HG02852 (cell line): ENCODE measurements at regions not wholly inside any gene's neighbourhood (a gene's known extent, or its start where the extent isn't known, plus 50 kb on each side); places are given as distances from the start of the nearest gene placed in this dataset.
"Not testable (repeated sequence)": the region's sequence is repeated elsewhere in the genome, so short reads cannot be mapped to it uniquely, and the experiment has no call there.

Source experiments
- ATAC-seq: cut with Tn5 transposase; IDR thresholded peaks from one replicate; pipeline ENCODE4 v1.9.1; 2021; ENCODE audit warnings: mild to moderate bottlenecking, moderate library complexity; ENCODE audit not compliant: unreplicated experiment

DNA sequence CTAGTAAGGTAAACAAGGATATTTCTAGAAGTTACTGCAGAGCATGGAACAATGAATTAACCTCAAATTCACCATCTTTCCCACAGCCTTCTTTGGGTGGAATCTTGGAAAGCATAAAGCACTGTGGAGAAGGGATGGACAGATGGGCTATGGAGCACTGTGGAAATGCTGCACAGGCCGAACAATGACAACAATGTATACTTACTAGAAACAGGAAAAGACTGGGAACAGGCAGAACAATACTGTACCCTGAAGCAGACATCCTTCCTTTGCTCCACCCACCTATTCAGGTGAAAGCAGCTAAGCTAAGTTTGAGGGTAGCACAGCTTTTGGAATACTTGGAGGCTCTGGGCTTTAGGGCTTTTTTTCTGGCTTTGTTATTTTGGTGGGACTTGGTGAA lies 250.6 kb upstream of the KLF8 start:
- ATAC-seq = no peak

DNA sequence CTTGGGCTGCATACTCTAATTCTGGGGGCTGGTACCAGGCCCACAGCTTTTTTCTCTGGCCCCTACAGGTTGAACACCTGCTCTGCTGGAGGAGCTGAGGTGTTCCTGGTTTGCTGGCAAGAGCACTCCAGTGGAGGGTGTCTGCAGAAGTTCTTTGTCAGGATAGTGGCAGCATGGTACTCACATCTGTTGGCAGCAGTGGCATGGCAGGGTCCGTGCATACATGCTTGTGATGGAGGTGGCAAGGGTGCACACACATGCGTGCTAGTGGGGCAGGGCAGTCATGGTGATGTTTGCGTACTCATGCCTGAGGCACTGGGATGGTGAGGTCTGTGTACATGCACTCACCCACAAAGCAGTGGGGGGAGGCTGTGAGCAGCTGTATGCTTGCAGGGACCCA lies 235.5 kb upstream of the KLF8 start:
- ATAC-seq = no peak

DNA sequence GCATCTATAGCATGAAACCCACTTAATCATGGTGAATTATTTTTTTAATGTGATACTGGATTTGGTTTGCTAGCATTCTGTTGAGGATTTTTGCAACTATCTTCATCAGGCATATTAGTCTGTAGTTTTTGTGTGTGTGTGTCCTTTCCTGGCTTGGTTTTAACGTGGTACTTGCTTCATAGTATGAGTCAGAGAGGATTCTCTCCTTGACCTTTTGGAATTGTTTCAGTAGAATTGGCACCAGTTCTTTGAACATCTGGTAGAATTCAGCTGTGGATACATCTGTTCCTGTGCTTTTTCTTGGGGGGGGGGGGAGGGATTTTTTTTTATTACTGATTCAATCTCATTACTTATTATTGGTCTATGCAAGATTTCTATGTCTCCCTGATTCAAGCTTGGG lies 232.0 kb upstream of the KLF8 start:
- no peak for ATAC-seq

DNA sequence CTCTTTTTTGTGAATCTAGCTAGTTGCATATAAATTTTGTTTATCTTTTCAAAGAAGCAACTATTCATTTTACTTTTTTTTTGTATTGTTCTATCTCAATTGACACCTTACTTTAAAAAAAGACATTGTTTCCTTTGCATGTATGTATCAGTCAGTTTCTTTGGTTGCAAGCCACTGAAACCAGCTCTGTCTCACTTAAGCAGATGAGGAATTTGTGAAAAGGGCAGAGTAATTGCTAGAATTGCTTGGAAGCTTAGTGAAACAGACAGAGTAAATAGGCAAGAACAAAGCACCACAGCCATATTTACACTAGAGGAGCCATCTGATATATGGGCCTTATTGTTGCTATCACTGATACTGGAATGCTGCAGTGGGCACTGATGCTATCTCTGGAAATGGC lies 231.4 kb upstream of the KLF8 start:
- ATAC-seq = no peak

DNA sequence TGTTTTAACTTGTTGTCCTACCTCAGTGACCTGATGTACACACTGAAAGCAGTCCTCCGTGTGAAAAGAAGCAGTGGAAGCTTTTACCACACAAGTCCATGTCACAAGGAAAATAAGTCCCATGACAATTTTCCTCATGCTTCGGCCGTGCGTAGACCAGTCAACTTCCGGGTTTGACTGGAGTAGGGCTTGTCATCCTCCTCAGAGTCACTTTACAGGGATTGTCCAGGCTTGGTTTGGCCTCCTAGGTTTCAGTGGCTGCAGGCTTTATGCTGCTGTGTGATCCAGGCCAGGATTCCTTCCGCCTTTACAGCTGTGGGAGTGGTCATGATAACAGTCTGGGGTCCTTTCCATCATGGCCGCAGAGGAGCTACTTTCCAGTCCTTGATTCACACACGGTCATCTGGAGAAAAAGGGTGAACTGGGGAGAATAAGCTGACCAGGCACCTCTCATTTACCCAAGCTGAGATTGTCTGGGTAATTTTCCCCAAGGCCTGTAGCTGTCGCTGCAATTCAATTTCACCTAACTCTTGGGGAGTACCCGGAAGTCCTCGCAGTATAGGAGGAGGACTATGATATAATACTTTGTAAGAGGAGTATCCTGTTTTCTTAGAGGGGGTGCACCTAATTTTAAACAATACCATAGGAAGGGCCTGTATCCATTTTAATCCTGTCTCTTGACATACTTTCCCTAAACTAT lies 206.1 kb upstream of the KLF8 start:
- no peak for ATAC-seq

DNA sequence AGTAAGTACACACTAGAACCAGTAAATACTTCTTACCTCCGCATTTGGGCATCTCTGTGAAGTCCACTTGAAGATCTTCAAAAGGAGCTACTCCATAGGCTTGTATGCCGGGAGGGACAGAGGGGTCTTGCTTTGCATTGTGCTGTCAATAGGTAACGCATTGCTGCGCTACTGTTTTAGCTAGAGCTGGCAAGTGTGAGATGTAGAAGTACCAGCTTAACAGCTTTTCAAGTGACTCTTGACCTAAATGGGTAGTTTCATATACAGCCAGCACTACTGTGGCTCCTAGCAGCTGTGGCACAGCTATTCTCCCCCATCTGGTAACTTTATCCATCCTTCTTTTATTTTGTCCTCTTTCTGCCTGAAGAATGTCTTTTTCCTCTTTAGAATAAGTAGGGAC lies 205.3 kb upstream of the KLF8 start:
- ATAC-seq = no peak

DNA sequence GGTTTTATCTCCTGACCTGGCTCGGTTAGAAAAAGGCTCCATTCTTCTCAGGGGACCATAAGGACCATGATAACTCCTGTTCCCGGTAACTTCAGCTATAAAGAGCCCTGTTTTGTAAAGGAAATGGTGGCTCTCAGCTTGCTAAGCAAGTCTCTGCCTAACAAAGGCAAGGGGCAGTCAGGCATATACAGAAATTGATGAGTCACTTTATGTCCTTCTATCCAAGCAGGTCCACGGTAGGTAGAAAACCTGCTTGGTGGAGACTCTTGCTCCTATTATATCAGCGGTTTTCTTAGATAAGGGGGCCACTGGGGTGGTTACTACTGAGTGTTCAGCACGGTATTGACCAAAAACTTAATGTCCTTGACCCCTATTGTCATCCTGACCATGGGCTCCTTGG lies 203.0 kb upstream of the KLF8 start:
- ATAC-seq = no peak

DNA sequence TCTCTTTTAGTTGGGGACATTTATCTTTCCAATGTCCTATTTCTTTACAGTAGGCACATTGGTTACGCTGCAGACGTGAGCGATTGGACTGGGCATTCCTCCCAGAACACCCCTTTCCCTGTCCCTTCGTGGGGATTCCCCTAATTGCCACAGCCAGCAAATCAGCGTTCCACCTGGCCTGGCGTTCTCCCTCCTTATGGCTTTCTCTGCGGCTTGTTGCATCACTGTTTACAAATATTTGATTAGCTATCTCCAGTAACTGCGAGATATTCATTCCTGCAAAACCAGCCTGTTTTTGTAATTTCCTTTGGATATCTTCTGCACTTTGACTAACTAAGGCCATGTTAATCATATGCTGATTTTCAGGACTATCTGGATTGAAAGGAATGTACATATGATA lies 202.5 kb upstream of the KLF8 start:
- no peak for ATAC-seq

DNA sequence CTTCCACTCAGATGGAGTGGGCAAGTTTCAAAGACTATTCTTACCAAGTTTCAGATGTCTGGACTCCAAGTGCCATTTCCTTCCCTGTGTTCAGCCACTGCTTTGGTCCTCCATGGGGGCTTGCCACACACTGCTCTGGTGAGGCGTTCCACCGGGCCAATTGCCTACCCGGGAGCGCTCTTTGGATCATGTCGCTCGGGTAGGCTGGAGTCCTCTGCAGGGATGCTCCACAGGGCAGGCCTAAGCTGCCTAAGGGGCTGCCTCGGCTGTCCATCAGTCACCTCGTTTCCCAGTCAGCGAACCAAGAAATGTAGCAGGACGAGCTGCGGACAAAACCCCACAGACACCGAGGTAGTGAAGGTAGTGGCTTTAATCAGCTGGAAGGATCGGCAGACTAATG lies 200.7 kb upstream of the KLF8 start:
- ATAC-seq = no peak

DNA sequence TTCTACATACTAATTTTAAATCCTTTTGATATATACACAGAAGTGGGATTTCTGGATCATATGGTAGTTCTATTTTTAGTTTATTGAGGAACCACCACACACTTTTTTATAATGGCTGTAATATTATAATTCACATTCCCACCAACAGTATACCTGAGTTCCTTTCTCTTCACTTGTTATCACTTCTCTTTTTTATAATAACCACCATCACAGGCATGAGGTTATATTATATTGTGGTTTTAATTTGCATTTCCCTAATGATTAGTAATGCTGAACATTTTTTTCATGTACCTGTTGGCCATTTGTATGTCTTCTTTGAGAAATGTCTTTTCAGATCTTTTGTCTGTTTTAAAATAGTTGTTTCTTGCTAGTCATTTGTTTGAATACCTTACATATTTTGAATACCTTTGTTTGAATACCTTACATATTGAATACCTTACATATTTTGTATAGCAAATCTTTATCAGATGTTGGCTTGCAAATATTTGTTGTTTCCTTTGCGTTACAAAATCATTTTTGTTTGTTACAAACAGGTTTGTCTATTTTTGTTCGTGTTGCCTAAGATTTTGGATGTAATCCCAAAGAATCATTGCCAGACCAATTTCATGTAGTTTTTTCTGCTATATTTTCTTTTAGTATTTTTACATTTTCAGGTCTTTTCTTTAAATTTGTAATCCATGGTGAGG lies 198.5 kb upstream of the KLF8 start:
- ATAC-seq = no peak

DNA sequence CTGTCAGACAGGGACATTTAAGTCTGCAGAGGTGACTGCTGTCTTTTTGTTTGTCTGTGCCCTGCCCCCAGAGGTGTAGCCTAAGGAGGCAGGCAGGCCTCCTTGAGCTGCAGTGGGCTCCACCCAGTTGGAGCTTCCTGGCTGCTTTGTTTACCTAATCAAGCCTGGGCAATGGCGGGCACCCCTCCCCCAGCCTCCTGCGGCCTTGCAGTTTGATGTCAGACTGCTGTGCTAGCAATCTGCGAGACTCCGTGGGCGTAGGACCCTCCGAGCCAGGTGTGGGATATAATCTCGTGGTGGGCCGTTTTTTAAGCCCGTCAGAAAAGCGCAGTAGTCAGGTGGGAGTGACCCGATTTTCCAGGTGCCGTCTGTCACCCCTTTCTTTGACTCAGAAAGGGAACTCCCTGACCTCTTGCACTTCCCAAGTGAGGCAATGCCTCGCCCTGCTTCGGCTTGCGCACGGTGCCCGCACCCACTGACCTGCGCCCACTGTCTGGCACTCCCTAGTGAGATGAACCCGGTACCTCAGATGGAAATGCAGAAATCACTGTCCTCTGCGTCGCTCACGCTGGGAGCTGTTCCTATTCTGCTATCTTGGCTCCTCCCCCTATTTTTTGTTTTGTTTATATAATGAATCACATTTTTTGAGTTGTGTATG lies 179.4 kb upstream of the KLF8 start:
- not testable (repeated sequence) for ATAC-seq

DNA sequence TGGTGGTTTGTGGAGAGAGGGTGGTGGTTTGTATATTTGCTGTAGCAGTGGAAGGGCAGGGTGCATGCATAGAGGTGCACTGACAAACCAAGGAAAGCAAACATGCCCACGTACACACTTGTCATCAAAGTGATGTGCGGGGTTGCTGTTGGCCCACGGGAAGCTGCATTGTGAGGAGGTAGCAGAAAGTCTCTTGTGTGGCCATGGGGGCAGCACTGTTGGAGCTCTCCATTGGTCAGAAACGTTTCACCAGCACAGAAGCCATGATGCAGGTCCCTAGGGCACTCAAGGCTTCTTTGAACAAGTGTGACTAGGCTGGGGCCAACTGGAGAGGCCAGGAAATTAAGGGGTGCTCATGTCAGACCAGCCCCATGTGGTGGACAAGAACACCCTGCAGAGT lies 174.8 kb upstream of the KLF8 start:
- no peak for ATAC-seq

DNA sequence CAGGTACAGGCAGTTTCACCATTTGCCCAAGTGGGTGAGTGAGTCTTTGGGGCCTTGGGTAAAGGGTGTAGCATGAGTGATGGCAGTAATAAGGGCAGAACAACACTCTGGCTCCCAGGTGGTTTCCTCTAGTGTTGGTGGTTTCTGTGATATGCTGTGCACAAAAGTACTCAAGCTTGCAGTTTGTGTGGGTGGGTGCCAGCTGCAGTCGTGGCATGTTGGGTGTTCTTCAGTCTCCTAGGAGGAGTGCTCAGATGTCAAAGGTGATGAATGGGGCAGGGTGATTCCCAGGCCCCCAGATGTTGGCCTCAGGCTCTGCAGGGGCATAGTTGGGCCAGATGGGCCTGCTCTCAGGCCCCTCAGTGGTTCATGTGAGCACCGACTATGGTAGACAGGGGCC lies 166.1 kb upstream of the KLF8 start:
- peak; percentile 57 for ATAC-seq

DNA sequence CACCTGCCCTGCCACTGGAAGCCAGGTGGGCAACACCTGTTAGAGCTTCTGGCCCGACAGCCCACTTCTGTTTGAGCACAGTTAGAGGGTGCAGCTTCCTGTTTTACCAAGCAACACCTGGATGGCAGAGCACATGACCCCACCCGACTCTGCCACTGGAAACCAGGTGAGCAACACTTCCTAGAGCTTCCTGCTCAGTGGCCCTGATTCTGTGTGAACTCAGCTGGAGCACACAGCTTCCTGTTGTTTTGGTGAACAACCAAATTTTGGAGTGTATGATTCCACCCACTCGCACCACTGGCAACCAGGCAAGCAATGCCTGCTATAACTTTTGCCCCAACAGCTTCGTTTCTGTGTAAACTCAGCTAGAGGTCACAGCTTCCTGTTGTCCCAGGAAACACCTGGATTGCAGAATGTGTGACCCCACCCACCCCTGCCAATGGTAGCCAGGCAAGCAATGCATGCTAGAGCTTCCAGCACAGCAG lies 163.8 kb upstream of the KLF8 start:
- no peak for ATAC-seq

DNA sequence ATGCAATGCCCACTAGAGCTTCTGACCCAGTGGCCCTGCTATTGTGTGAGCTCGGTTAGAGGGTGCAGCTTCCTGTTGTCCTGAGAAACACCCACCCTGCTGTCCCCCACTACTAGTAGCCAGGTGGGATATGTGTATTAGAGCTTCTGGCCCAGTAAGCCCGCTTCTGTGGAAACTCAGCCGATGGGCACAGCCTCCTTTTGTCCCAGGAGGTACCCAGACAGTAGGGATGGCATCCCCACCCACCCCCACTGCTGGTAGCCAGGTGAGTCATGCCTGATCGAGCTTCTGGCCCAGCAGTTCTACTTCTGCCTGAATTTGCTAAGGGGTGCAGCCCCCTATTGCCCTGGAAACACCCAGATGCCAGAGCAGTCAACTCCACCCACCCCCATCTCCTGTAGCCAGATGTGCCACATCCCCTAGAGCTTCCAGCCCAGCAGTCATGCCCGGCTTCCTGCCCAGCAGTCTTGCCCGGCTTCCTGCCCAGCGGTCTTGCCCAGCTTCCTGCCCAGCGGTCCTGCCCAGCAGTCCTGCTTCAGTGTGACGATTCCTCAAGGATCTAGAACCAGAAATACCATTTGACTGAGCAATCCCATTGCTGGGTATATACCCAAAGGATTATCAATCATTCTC lies 162.7 kb upstream of the KLF8 start:
- no peak for ATAC-seq

DNA sequence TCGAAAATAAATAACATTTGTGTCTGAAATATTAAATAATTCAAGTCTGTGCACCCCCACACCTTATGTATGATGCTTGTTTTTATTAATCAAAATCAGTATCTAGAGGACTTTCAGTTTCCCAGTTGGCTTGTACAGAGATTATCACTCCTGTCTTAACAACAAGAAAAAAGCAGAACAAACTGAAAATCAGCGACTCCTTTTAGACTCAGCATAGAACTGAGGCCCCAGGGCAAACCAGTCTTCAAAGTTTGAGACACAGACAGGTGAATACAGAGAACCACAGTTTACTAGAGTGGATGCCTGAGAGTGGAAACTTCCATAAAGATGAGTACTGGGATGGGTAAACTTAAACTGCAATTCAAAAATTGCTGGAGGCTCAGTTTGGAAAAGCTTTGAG lies 142.8 kb upstream of the KLF8 start:
- ATAC-seq = no peak

DNA sequence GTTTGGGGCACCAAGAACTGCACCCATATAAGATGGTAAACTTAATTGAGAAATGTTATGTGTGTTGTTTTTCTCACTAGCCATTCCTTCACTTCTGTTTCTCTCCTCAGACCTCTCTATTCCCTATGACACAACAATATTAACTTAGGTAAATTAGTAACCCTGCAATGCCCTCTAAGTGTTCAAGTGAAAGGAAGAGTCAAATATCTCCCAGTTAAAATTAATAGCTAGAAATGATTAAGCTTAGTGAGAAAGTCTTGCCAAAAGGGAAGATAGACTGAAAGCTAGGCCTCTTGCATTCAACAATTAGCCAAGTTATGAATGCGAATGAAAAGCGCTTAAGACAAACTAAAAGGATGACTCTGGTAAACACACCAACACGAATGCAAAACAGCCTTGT lies 132.9 kb upstream of the KLF8 start:
- ATAC-seq = no peak

DNA sequence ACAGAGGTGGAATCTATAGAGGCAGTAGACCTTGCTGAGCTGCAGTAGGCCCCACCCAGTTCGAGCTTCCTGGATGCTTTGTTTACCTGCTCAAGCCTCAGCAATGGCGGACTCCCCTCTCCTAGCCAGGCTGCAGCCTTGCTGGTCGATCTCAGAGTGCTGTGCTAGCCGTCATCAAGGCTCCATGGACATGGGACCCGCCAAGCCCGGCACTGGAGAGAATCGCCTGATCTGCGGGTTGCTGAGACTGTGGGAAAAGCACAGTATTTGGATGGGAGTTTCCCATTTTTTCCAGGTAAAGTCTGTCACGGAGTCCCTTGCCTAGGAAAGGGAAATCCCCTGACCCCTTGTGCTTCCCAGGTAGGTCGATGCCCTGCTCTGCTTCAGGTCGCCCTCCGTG lies 124.8 kb upstream of the KLF8 start:
- ATAC-seq = no peak

DNA sequence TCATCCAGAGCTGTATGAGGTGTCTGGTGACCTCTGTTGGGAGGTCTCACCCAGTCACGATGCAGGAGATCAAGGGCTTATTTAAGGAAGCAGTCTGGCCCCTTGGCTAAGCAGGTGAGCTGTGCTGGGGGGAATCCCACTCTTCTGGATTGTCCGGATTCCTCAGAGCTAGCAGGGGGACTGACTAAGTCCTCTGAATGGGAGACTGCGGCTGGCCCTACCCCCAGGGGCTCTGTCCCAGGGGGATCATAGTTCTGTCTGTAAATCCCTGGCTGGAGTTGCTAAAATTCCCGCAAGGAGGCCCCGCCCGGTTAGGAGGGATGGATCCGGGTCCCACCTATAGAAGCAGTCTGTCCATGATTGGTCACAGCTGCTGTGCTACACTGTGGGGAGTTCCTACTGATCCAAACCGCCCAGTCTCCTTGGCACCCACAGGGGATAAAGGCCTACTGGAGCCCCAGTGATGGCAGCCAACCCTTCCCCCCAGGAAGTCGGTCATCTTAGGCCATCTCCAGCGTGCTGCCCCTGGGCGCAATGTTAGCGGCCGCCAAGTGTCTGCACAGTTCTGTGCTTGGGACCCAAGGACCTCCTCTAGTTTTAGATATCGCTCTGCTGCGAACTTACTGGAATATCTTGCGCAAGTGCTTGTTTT lies 118.2 kb upstream of the KLF8 start:
- ATAC-seq = no peak

DNA sequence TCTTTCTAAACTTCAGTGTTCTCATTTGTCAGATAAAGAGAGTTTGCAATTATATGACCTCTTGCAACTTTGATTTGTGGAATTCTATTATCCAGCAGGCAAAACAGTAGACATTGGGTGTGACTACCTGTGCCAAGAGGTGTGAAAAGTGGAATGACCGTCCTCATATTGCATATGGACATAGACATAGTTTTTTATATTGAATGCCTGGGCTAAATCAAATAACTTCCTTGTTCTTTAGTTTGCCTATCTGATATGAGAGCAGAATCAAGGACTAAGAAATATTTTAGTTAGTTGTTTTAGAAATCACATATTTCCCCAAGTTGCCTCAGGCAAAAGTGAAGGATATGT lies 117.7 kb upstream of the KLF8 start:
- no peak for ATAC-seq

DNA sequence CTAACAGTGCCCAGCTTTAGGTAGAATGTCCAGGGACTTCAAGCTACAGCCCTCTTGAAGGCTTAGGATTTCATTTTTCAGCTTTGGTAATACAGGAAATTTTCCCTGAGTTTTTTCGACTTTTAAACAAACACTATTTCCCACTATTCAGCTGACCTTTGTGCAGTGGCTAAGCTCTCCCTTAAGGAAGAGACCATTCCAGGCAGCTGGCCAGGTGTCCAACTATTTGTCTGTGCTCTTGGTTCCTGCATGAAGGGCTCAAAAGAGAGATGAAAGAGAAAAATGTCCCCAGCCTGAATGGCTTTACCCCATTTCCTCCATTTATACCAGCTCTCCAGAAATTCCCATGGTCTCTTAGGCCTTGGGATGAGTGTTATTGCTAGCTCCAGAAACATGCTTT lies 111.9 kb upstream of the KLF8 start:
- ATAC-seq = no peak
